Loucy (cell line): ENCODE measurements at regions not wholly inside any gene's neighbourhood (a gene's known extent, or its start where the extent isn't known, plus 50 kb on each side); places are given as distances from the start of the nearest gene placed in this dataset.

Experiments
- H2AFZ ChIP-seq: fragments of 200-600 bp; sonication (generic); 2 replicates; pipeline ENCODE4 v1.6.0; 2016; ENCODE audit warnings: antibody characterized with exemption, mild to moderate bottlenecking, low read length, moderate library complexity
- H3F3A ChIP-seq: fragments of 200-600 bp; 2 replicates; pipeline ENCODE4 v1.6.0; 2016; ENCODE audit warnings: antibody characterized with exemption, low read depth, mild to moderate bottlenecking
- H3K27me3 ChIP-seq: fragments of 200-600 bp; sonication (generic); 2 replicates; pipeline ENCODE4 v1.6.1; 2014; ENCODE audit warnings: low read length, mild to moderate bottlenecking; ENCODE audit not compliant: insufficient read depth, poor library complexity, severe bottlenecking
- H3K36me3 ChIP-seq: fragments of 200-600 bp; sonication (generic); 2 replicates; pipeline ENCODE4 v1.6.1; 2016; ENCODE audit warnings: low read length; ENCODE audit not compliant: insufficient read depth
- H3K4me1 ChIP-seq: fragments of 200-600 bp; sonication (generic); 2 replicates; pipeline ENCODE4 v1.5.1; 2014; ENCODE audit warnings: low read length, mild to moderate bottlenecking; ENCODE audit not compliant: insufficient read depth, poor library complexity, severe bottlenecking
- H3K4me2 ChIP-seq: fragments of 200-600 bp; sonication (generic); 2 replicates; pipeline ENCODE4 v1.6.0; 2014; ENCODE audit warnings: antibody characterized with exemption, low read length, low read depth, mild to moderate bottlenecking; ENCODE audit not compliant: poor library complexity, severe bottlenecking
- H3K4me3 ChIP-seq: fragments of 200-600 bp; sonication (generic); 2 replicates; pipeline ENCODE4 v1.5.1; 2014; ENCODE audit warnings: low read length, mild to moderate bottlenecking, mixed read lengths; ENCODE audit not compliant: poor library complexity, severe bottlenecking
- H3K79me2 ChIP-seq: fragments of 200-600 bp; sonication (generic); 2 replicates; pipeline ENCODE4 v1.6.1; 2014; ENCODE audit warnings: low read length; ENCODE audit not compliant: insufficient read depth
- H3K9ac ChIP-seq: fragments of 200-600 bp; sonication (generic); 2 replicates; pipeline ENCODE4 v1.6.0; 2014; ENCODE audit warnings: mild to moderate bottlenecking, low read depth, low read length, moderate library complexity; ENCODE audit not compliant: poor library complexity, severe bottlenecking
- H3K9me2 ChIP-seq: fragments of 200-600 bp; sonication (generic); replicated peaks from 2 replicates; pipeline ENCODE4 v1.6.1; 2016; ENCODE audit warnings: low read depth, low read length, mixed read lengths
- H3K9me3 ChIP-seq: fragments of 200-600 bp; sonication (generic); 2 replicates; pipeline ENCODE4 v1.6.1; 2014; ENCODE audit warnings: mild to moderate bottlenecking, antibody characterized with exemption, low read length, low read depth; ENCODE audit not compliant: insufficient read depth
- H4K20me1 ChIP-seq: fragments of 200-600 bp; sonication (generic); 2 replicates; pipeline ENCODE4 v1.6.0; 2014; ENCODE audit warnings: antibody characterized with exemption, low read length, mild to moderate bottlenecking; ENCODE audit not compliant: insufficient read depth, poor library complexity, severe bottlenecking
- CTCF ChIP-seq: fragments of 200-600 bp; sonication (generic); conservative IDR thresholded peaks from 2 replicates; pipeline ENCODE4 v1.5.1; 2014; ENCODE audit warnings: mild to moderate bottlenecking, antibody characterized with exemption, low read length
- EZH2phosphoT487 ChIP-seq: fragments of 200-600 bp; IDR thresholded peaks from 2 replicates; pipeline ENCODE4 v1.6.1; 2018; ENCODE audit warnings: antibody characterized with exemption, mild to moderate bottlenecking, moderate library complexity, borderline replicate concordance

GRCh38 chr5:163386352-163386751 lies 51.0 kb upstream of the CCNG1 start:
- Histone ChIP-seq H3K27me3 (no peaks in the 10 kb centered on the region), H3K4me1 (no peaks in the 10 kb centered on the region), H3K9me2 (no peaks in the 10 kb centered on the region), H3K36me3 (no peaks in the 10 kb centered on the region), H4K20me1 (no peaks in the 10 kb centered on the region), H3K4me2 (no peak overlapping the region), H3K4me3 (no peak overlapping the region), H3K9me3 (no peaks in the 10 kb centered on the region), H3K79me2 (no peaks in the 10 kb centered on the region), H3K9ac (no peak overlapping the region), H2AFZ (no peak overlapping the region), H3F3A (no peaks in the 10 kb centered on the region)
- no peak for TF ChIP-seq CTCF
- TF ChIP-seq EZH2phosphoT487 = no peak

- Histone ChIP-seq H3K9ac (no peak overlapping the region), H3K36me3 (no peaks in the 10 kb centered on the region), H3K4me3 (no peak overlapping the region), H3K4me2 (no peak overlapping the region), H3F3A (no peaks in the 10 kb centered on the region), H3K27me3 (no peaks in the 10 kb centered on the region), H4K20me1 (no peaks in the 10 kb centered on the region), H3K9me2 (no peaks in the 10 kb centered on the region), H2AFZ (no peak overlapping the region), H3K79me2 (no peaks in the 10 kb centered on the region), H3K9me3 (no peaks in the 10 kb centered on the region), H3K4me1 (no peaks in the 10 kb centered on the region)
- TF ChIP-seq CTCF (no peak), EZH2phosphoT487 (no peak)
Measured at GRCh38 chr5:163387589-163388343, 49.6 kb upstream of the CCNG1 start.
